CD4-positive, alpha-beta memory T cell (primary cell): ENCODE measurements at regions not wholly inside any gene's neighbourhood (a gene's known extent, or its start where the extent isn't known, plus 50 kb on each side); places are given as distances from the start of the nearest gene placed in this dataset.

Source experiments
- CTCF ChIA-PET: fragments of 350-600 bp; sonication (Branson Sonifier 250); formaldehyde crosslinking; loops from one replicate; lab custom pipeline; 2021; ENCODE audit warnings: inconsistent platforms; ENCODE audit not compliant: partially characterized antibody; lab: Charles Lee
- POLR2A ChIA-PET: fragments of 350-600 bp; sonication (Branson Sonifier 250); formaldehyde crosslinking; loops from one replicate; lab custom pipeline; 2021; ENCODE audit not compliant: partially characterized antibody; lab: Charles Lee
- DNase-seq, 5 donors: peaks; one replicate each; pipeline versions ENCODE4 v3.0.0 to v3.0.0-alpha.2; 2020 to 2022; ENCODE audit warnings: mixed read lengths in 1 of 5
- H3K27ac ChIP-seq: one replicate; pipeline ENCODE4 v1.7.0; 2013; ENCODE audit warnings: low read depth, low read length
- H3K27me3 ChIP-seq: 2 replicates; pipeline ENCODE4 v1.7.0; 2013; ENCODE audit warnings: mild to moderate bottlenecking, low read length, moderate library complexity; ENCODE audit not compliant: insufficient read depth
- H3K36me3 ChIP-seq: 2 replicates; pipeline ENCODE4 v1.7.0; 2013; ENCODE audit warnings: mild to moderate bottlenecking, low read length, moderate library complexity; ENCODE audit not compliant: insufficient read depth
- H3K4me1 ChIP-seq: 2 replicates; pipeline ENCODE4 v1.7.0; 2013; ENCODE audit warnings: mild to moderate bottlenecking, low read length, moderate library complexity; ENCODE audit not compliant: insufficient read depth
- H3K4me3 ChIP-seq, 2 donors: one replicate each; pipeline ENCODE4 v1.7.0; 2013; ENCODE audit warnings: low read length in 2 of 2, mild to moderate bottlenecking in 1 of 2
- H3K9me3 ChIP-seq, 2 donors: one replicate each; pipeline ENCODE4 v1.7.0; 2013; ENCODE audit warnings: low read length in 2 of 2, control low read depth in 1 of 2; ENCODE audit not compliant: control insufficient read depth in 1 of 2
- H3K27ac Mint-ChIP-seq, 7 donors: one replicate each; pipeline ENCODE4 v1.8.0; 2020 to 2021; ENCODE audit warnings: mixed read lengths in 7 of 7, mild to moderate bottlenecking in 6 of 7, inconsistent platforms in 3 of 7, moderate library complexity in 3 of 7
- H3K27me3 Mint-ChIP-seq, 2 donors: one replicate each; pipeline ENCODE4 v1.8.0; 2020 to 2021; ENCODE audit warnings: mixed read lengths in 2 of 2
- H3K36me3 Mint-ChIP-seq, 2 donors: one replicate each; pipeline ENCODE4 v1.8.0; 2020 to 2021; ENCODE audit warnings: mixed read lengths in 2 of 2, inconsistent platforms in 1 of 2, mild to moderate bottlenecking in 1 of 2
- H3K4me1 Mint-ChIP-seq, 4 donors: one replicate each; pipeline ENCODE4 v1.8.0; 2020 to 2021; ENCODE audit warnings: mixed read lengths in 4 of 4, mild to moderate bottlenecking in 1 of 4
- H3K4me3 Mint-ChIP-seq, 8 donors: one replicate each; pipeline ENCODE4 v1.8.0; 2020 to 2021; ENCODE audit warnings: mixed read lengths in 8 of 8, mild to moderate bottlenecking in 7 of 8, moderate library complexity in 6 of 8, inconsistent platforms in 3 of 8
- H3K9me3 Mint-ChIP-seq, 8 donors: one replicate each; pipeline ENCODE4 v1.8.0; 2020 to 2021; ENCODE audit warnings: mixed read lengths in 8 of 8, mild to moderate bottlenecking in 5 of 8, inconsistent platforms in 3 of 8, moderate library complexity in 1 of 8
- intact Hi-C: fragments of 100-400 bp; cut with micrococcal nuclease; formaldehyde crosslinking; loops from one replicate; pipeline ENCODE4 v1.15.1; 2023

DNA sequence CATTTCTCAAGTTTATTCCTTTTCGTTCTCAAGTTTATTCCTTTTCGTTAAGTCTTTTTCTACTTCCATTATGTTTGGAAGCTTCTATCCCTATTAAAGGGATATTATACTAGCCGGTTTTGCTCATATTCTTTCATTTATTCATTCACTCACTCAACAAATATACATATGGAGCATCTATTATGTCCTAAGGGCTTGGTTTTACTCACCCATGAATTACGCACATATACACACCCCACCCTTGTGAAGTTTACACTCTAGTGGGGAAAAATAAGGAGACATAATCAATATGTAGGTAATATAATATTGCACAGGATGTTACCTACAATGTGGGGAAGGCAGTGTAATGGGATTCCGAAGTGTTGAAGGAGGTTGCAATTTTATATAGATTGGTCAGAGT, 90.5 kb downstream of the ACTL7B start:
- Mint-ChIP-seq H3K4me1 (peaks cover 0 to 5% (median 1%) of the 10 kb centered on the region in 4 donors), H3K9me3 (peaks cover 0 to 8% (median 2%) of the 10 kb centered on the region in 8 donors), H3K4me3 (no peak overlapping the region), H3K36me3 (no peaks in the 10 kb centered on the region), H3K27me3 (peaks cover 3 to 6% of the 10 kb centered on the region in 2 donors), H3K27ac (no peak overlapping the region)
- H3K9me3 ChIP-seq, result no peaks in the 10 kb centered on the region
- no peak overlapping the region for H3K4me3 ChIP-seq
- ChIA-PET POLR2A (no interaction called here), CTCF (no interaction called here)
- intact Hi-C loops, result loop anchor here (10.0 kb wide), 1 partner anchor 1300 kb away; no protein-coding TSS in a partner anchor
- H3K36me3 ChIP-seq, result no peaks in the 10 kb centered on the region
- no peak for DNase-seq
- H3K27me3 ChIP-seq, result no peaks in the 10 kb centered on the region
- H3K27ac ChIP-seq, result no peak overlapping the region
- H3K4me1 ChIP-seq, result no peaks in the 10 kb centered on the region

DNA sequence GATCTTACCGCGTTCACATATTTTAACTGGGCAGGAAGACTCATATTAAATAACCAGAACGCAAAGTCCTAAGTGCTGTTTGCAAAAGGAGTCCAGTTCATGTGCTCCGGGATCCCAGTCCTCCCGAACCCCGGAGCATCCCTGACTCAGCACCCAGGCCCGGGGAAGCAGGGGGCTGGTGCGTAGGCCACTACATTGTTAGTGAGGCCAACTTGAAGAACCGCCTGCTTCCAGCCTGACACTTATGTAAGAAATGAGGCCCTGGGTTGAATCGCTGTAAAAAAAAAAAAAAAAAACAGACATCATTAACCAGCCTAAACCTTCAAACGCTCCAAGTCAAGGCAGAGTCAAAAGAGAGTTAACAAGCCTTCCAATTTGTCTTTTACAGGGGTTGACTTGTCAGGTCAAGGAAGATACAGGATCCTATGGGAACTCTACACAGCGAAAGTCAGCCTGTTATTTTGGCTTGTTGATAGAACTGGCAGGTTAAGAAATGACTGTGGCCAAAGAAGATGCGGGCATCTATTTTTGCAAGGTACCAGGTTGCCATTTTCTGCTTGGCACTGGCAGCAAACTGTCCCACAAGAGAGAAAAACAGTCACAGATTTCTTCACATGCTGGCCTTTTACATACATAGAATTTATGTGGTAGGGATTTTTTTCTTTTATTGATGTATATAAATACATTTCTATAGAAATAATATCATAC, 93.3 kb downstream of the ACTL7B start:
- DNase-seq, result no peak
- ChIA-PET CTCF (interaction anchor here (1.5 kb wide), 1 partner anchor 15 kb away, joined by 5 read pairs; no protein-coding TSS in a partner anchor), POLR2A (no interaction called here)
- Mint-ChIP-seq H3K27me3 (peaks cover 4 to 6% of the 10 kb centered on the region in 2 donors), H3K4me1 (peaks cover 0 to 5% (median 1%) of the 10 kb centered on the region in 4 donors), H3K9me3 (peaks cover 0 to 3% (median 0%) of the 10 kb centered on the region in 8 donors), H3K27ac (no peak overlapping the region), H3K36me3 (no peaks in the 10 kb centered on the region), H3K4me3 (no peak overlapping the region)
- Histone ChIP-seq H3K9me3 (no peaks in the 10 kb centered on the region), H3K4me1 (no peaks in the 10 kb centered on the region), H3K27ac (no peak overlapping the region), H3K27me3 (no peaks in the 10 kb centered on the region), H3K36me3 (no peaks in the 10 kb centered on the region), H3K4me3 (no peak overlapping the region)
- intact Hi-C loops, result loop anchor here (10.0 kb wide), 1 partner anchor 1298 kb away; no protein-coding TSS in a partner anchor

DNA sequence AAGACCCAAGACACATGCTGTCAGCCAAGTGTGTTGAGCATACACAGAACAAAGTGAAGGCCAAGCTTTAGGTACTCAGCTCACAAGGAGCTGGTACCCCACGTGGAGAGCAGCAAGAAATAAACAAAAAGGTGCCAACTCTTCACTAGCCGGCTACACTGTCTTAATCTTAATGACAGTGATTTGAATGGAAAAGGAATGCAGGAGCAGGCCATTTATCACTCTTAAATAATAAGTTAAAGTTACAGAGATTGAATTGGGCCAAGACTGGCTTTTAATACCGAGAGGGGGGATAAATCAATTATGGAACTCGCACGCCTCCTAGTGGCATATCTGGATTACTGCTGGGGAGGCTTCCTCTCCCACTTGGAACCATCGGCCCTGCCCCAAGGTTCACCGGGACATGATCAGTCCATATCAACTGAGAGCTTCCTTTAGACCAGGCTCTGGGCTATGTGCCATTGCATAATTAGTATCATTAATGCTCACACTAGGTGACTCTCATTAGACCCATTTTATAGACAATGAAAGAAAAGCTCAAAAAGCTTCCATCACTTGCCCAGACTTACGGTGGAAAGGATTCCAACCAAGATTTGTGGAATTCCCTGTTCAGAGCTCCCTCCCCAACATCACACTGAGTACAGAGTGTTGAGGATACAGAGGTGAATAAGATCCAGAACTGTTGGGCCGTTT, 94.0 kb downstream of the ACTL7B start:
- ChIA-PET CTCF (interaction anchor here (1.5 kb wide), 1 partner anchor 15 kb away, joined by 5 read pairs; no protein-coding TSS in a partner anchor), POLR2A (no interaction called here)

DNA sequence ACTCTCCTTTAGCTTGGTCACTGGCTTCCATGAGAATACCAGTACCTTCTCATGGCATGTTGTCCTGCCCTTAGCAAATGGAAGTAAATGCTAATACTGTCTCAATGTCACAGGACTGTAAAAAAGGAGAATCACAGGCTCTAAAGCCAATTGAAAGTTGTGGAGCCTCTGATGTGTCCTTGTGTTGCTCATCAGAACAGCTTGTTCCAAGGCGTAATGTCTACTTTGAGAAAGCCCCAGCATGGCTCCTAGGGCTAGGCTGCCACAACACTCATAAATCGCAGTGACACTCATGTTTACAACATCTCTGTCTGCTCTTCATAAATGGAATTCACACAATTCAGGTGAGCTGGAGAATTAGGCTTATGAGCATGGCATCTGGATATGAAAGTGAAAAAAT, 94.9 kb downstream of the ACTL7B start:
- H3K36me3 ChIP-seq, result no peaks in the 10 kb centered on the region
- CTCF ChIA-PET, result interaction anchor here (1.5 kb wide), 1 partner anchor 16 kb away, joined by 5 read pairs; no protein-coding TSS in a partner anchor
- Mint-ChIP-seq H3K4me3 (no peak overlapping the region), H3K9me3 (peaks cover 0 to 3% (median 0%) of the 10 kb centered on the region in 8 donors), H3K27ac (no peak overlapping the region), H3K36me3 (no peaks in the 10 kb centered on the region), H3K4me1 (peaks cover 0 to 5% (median 1%) of the 10 kb centered on the region in 4 donors), H3K27me3 (peaks cover 3 to 4% of the 10 kb centered on the region in 2 donors)
- H3K27me3 ChIP-seq, result no peaks in the 10 kb centered on the region
- DNase-seq, result no peak
- no peak overlapping the region for H3K4me3 ChIP-seq
- H3K27ac ChIP-seq, result no peak overlapping the region
- no peaks in the 10 kb centered on the region for H3K4me1 ChIP-seq
- no peaks in the 10 kb centered on the region for H3K9me3 ChIP-seq
- POLR2A ChIA-PET, result no interaction called here
- intact Hi-C loops, result loop anchor here (10.0 kb wide), 1 partner anchor 1296 kb away; no protein-coding TSS in a partner anchor

More for the DNA sequence above, 94.0 kb downstream of the ACTL7B start:
- no peaks in the 10 kb centered on the region for H3K36me3 Mint-ChIP-seq
- H3K27ac ChIP-seq, result no peak overlapping the region
- peaks cover 3 to 6% of the 10 kb centered on the region in 2 donors for H3K27me3 Mint-ChIP-seq
- H3K4me3 ChIP-seq, result no peak overlapping the region
- no peaks in the 10 kb centered on the region for H3K4me1 ChIP-seq
- no peaks in the 10 kb centered on the region for H3K27me3 ChIP-seq
- DNase-seq, result peak in 4 of 5 donors; percentile 4 to 10 (median 5)
- no peaks in the 10 kb centered on the region for H3K9me3 ChIP-seq
- no peak overlapping the region for H3K4me3 Mint-ChIP-seq
- H3K27ac Mint-ChIP-seq, result no peak overlapping the region
- peaks cover 0 to 3% (median 0%) of the 10 kb centered on the region in 8 donors for H3K9me3 Mint-ChIP-seq
- peaks cover 0 to 5% (median 1%) of the 10 kb centered on the region in 4 donors for H3K4me1 Mint-ChIP-seq
- intact Hi-C loops, result loop anchor here (10.0 kb wide), 1 partner anchor 1297 kb away; no protein-coding TSS in a partner anchor
- no peaks in the 10 kb centered on the region for H3K36me3 ChIP-seq

DNA sequence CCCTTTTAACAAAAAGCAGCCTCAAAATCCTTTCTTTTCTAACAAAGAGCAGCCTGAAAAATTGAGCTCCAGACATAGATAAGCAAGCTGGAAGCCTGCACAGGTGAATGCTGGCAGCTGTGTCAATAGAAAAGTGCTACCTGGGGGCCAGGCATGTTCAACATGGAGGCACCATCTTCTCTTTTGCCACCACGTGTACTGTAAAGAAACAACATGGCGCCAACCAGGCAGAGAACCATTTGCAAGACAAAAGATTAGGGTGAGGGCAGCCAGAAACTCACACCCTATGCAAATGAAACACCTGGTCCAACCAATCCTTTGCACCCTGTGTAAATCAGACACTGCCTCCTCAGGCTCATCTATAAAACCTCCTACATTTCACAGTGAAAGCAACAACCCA, 96.0 kb downstream of the ACTL7B start:
- Mint-ChIP-seq H3K4me3 (no peak overlapping the region), H3K9me3 (peaks cover 0 to 3% (median 0%) of the 10 kb centered on the region in 8 donors), H3K36me3 (no peaks in the 10 kb centered on the region), H3K27me3 (peaks cover 1 to 4% of the 10 kb centered on the region in 2 donors), H3K27ac (no peak overlapping the region), H3K4me1 (peaks cover 0 to 5% (median 1%) of the 10 kb centered on the region in 4 donors)
- Histone ChIP-seq H3K4me3 (no peak overlapping the region), H3K36me3 (no peaks in the 10 kb centered on the region), H3K4me1 (no peaks in the 10 kb centered on the region), H3K27ac (no peak overlapping the region), H3K9me3 (no peaks in the 10 kb centered on the region), H3K27me3 (no peaks in the 10 kb centered on the region)
- no peak for DNase-seq
- intact Hi-C loops, result loop anchor here (10.0 kb wide), 1 partner anchor 1295 kb away; no protein-coding TSS in a partner anchor
- ChIA-PET CTCF (interaction anchor here (1.5 kb wide), 1 partner anchor 40 kb away, joined by 3 read pairs; no protein-coding TSS in a partner anchor), POLR2A (no interaction called here)

DNA sequence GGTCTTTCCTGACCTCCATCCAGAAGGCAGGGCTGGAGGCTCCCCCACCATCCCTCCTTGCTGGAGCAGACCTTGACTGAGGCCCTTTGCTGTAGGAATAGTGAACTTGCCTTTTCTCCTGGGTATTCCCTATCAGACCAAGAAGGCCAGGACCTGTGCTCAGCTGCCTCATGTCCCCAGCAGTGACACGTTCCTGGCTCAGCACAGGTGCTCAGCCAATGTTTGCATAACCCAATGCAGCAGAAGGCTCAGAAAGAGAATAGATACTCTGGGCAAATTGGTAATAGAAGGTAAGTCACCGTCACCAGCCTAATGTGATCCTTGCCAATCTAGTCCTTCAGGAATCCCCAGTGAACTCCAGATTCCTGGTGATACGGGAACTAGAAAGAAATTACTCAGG, 96.4 kb downstream of the ACTL7B start:
- DNase-seq, result no peak
- no peak overlapping the region for H3K4me3 Mint-ChIP-seq
- CTCF ChIA-PET, result interaction anchor here (1.5 kb wide), 1 partner anchor 40 kb away, joined by 3 read pairs; no protein-coding TSS in a partner anchor
- POLR2A ChIA-PET, result no interaction called here
- peaks cover 0 to 3% (median 0%) of the 10 kb centered on the region in 8 donors for H3K9me3 Mint-ChIP-seq
- Histone ChIP-seq H3K36me3 (no peaks in the 10 kb centered on the region), H3K4me1 (no peaks in the 10 kb centered on the region), H3K9me3 (no peaks in the 10 kb centered on the region), H3K27ac (no peak overlapping the region), H3K27me3 (no peaks in the 10 kb centered on the region), H3K4me3 (no peak overlapping the region)
- H3K27ac Mint-ChIP-seq, result no peak overlapping the region
- peaks cover 1 to 4% of the 10 kb centered on the region in 2 donors for H3K27me3 Mint-ChIP-seq
- intact Hi-C loops, result no loop called here
- no peaks in the 10 kb centered on the region for H3K36me3 Mint-ChIP-seq
- H3K4me1 Mint-ChIP-seq, result peaks cover 0 to 5% (median 1%) of the 10 kb centered on the region in 4 donors
